GM23338 (cell line): ENCODE measurements at regions not wholly inside any gene's neighbourhood (a gene's known extent, or its start where the extent isn't known, plus 50 kb on each side); places are given as distances from the start of the nearest gene placed in this dataset.

Experiments used
- ATAC-seq: fragments of 200-7000 bp; cut with Tn5 transposase; 3 replicates; pipeline ENCODE4 v1.9.1; 2020
- DNase-seq: peaks from one replicate; pipeline ENCODE4 v3.0.0-alpha.2; 2015; ENCODE audit warnings: low spot score
- H2AFZ ChIP-seq: fragments of 200-600 bp; sonication (generic); 2 replicates; pipeline ENCODE4 v1.8.0; 2016; ENCODE audit warnings: antibody characterized with exemption, mild to moderate bottlenecking, moderate library complexity
- H3F3A ChIP-seq: fragments of 200-600 bp; sonication (generic); replicated peaks from 2 replicates; pipeline ENCODE4 v1.8.0; 2017; ENCODE audit warnings: antibody characterized with exemption, mixed run types, low read depth
- H3K27ac ChIP-seq: fragments of 200-600 bp; sonication (generic); 2 replicates; pipeline ENCODE4 v1.6.1; 2016; ENCODE audit warnings: low read depth
- H3K27me3 ChIP-seq: fragments of 200-600 bp; sonication (generic); 2 replicates; pipeline ENCODE4 v1.8.0; 2016; ENCODE audit warnings: mild to moderate bottlenecking, mixed run types, moderate library complexity; ENCODE audit not compliant: insufficient read depth
- H3K36me3 ChIP-seq: fragments of 200-600 bp; sonication (generic); 2 replicates; pipeline ENCODE4 v1.8.0; 2016; ENCODE audit warnings: mild to moderate bottlenecking; ENCODE audit not compliant: insufficient read depth
- H3K4me1 ChIP-seq: fragments of 200-600 bp; sonication (generic); 2 replicates; pipeline ENCODE4 v1.8.0; 2016; ENCODE audit warnings: mild to moderate bottlenecking, moderate library complexity; ENCODE audit not compliant: insufficient read depth
- H3K4me2 ChIP-seq: fragments of 200-600 bp; sonication (generic); 2 replicates; pipeline ENCODE4 v1.7.1; 2017; ENCODE audit warnings: mixed run types
- H3K4me3 ChIP-seq: fragments of 200-600 bp; sonication (generic); 2 replicates; pipeline ENCODE4 v1.6.1; 2016; ENCODE audit warnings: mixed run types
- H3K79me2 ChIP-seq: fragments of 200-600 bp; sonication (generic); replicated peaks from 2 replicates; pipeline ENCODE4 v1.8.0; 2017; ENCODE audit warnings: mild to moderate bottlenecking; ENCODE audit not compliant: insufficient read depth
- H3K9me2 ChIP-seq: fragments of 200-600 bp; sonication (generic); 2 replicates; pipeline ENCODE4 v1.8.0; 2017; ENCODE audit not compliant: insufficient read depth
- H4K20me1 ChIP-seq: fragments of 200-600 bp; sonication (generic); replicated peaks from 2 replicates; pipeline ENCODE4 v1.8.0; 2017; ENCODE audit warnings: mild to moderate bottlenecking; ENCODE audit not compliant: insufficient read depth
- H3K27ac Mint-ChIP-seq: 2 replicates; pipeline ENCODE4 v1.8.0; 2020; ENCODE audit warnings: inconsistent platforms, mild to moderate bottlenecking, moderate library complexity, mixed read lengths
- H3K27me3 Mint-ChIP-seq: 3 replicates; pipeline ENCODE4 v1.8.0; 2022; ENCODE audit warnings: low read depth, mild to moderate bottlenecking, moderate library complexity, mixed read lengths, inconsistent platforms; ENCODE audit not compliant: insufficient read depth, poor library complexity
- H3K36me3 Mint-ChIP-seq: 3 replicates; pipeline ENCODE4 v1.8.0; 2021; ENCODE audit warnings: low read depth, mild to moderate bottlenecking, inconsistent platforms, moderate library complexity, mixed read lengths
- H3K4me1 Mint-ChIP-seq: 3 replicates; pipeline ENCODE4 v1.8.0; 2020; ENCODE audit warnings: mild to moderate bottlenecking, inconsistent platforms, mixed read lengths
- H3K4me3 Mint-ChIP-seq: 3 replicates; pipeline ENCODE4 v1.8.0; 2021; ENCODE audit warnings: moderate library complexity, mild to moderate bottlenecking, inconsistent platforms, mixed read lengths
- H3K9me3 Mint-ChIP-seq: 3 replicates; pipeline ENCODE4 v1.8.0; 2020; ENCODE audit warnings: moderate library complexity, mild to moderate bottlenecking, inconsistent platforms, mixed read lengths
- CTCF ChIP-seq, 2 experiments: fragments of 200-600 bp in 1 of 2; sonication (generic) in 1 of 2; conservative IDR thresholded peaks; 2 replicates each; pipeline versions ENCODE4 v1.5.1 to v1.6.1; 2016 to 2017; ENCODE audit warnings: antibody characterized with exemption in 2 of 2, low read depth in 2 of 2, mild to moderate bottlenecking in 2 of 2, moderate library complexity in 1 of 2
- ETS1 ChIP-seq: IDR thresholded peaks from 2 replicates; pipeline ENCODE4 v1.6.1; 2016; ENCODE audit warnings: antibody characterized with exemption
- POLR2AphosphoS5 ChIP-seq: IDR thresholded peaks from 2 replicates; pipeline ENCODE4 v1.6.1; 2016; ENCODE audit warnings: antibody characterized with exemption, low read depth
- ZNF462 ChIP-seq: fragments of 250-450 bp; sonication (Bioruptor Pico); IDR thresholded peaks from 2 replicates; pipeline ENCODE4 v1.5.0; 2020; ENCODE audit warnings: mild to moderate bottlenecking, moderate library complexity

DNA sequence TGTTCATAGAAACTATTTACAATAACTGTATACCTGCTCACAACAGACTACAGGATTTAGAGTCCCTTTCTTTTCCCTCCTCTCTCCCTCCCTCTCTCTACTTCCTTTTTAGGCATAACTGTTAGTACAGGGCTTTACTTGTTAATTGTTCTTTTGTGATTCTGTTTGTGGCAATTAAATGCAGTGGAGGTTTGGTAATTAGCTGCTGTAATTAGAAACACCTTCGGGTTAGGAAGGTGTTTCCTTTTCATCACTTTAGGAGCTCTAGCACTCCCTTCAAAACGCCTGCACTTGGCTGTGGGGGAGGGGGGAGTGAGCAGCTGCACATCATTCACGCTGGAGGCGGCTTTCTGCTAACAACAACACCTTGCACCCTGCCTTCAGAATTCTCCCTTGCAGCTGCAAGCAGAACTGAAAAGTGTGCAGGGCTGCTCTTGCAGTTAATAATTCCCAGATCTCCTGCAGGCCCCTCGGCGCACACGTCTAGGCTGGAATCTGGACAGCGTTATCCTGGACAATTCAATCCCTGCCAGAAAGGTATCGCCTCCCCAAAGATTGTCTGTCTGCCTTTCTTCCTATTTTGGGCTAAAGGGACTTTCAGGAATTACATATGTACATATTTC is 242.6 kb upstream of the RGMA start (continued):
- no peak for TF ChIP-seq ZNF462 (CRISPR knock-in tag)

GRCh38 chr15:93330912-93331544 is 242.0 kb upstream of the RGMA start:
- H3K4me1 ChIP-seq = peaks cover 53% of the 10 kb centered on the region
- H3K4me1 Mint-ChIP-seq = peaks cover 72% of the 10 kb centered on the region
- H3K4me3 ChIP-seq = peak overlapping the region; percentile 44
- TF ChIP-seq CTCF (conservative IDR thresholded peaks at IDR 0.05; ENCODE audit: low read depth in 2 of 2) = peak; percentile 13 to 58; a peak in 3 of 4 replicates
- no peak for TF ChIP-seq POLR2AphosphoS5
- no peak for TF ChIP-seq ETS1
- H3F3A ChIP-seq = no peaks in the 10 kb centered on the region
- H3K9me3 Mint-ChIP-seq = peaks cover 8% of the 10 kb centered on the region; the same call in 2 of the 3 replicates
- peaks cover 62% of the 10 kb centered on the region for H3K27me3 ChIP-seq
- H4K20me1 ChIP-seq = no peaks in the 10 kb centered on the region
- DNase-seq (peak; percentile 64), ATAC-seq (peak; percentile 33)
- peak overlapping the region; percentile 71 for H3K4me3 Mint-ChIP-seq
- H3K27ac ChIP-seq = no peak overlapping the region
- 0 out of 2 replicates have a peak, but pooled peaks cover 3% of the 10 kb centered on the region for H3K9me2 ChIP-seq
- no peak overlapping the region for H3K27ac Mint-ChIP-seq
- H3K79me2 ChIP-seq = no peaks in the 10 kb centered on the region
- H3K36me3 Mint-ChIP-seq = peaks cover 7% of the 10 kb centered on the region; the same call in 2 of the 3 replicates
- H3K27me3 Mint-ChIP-seq = peaks cover 52% of the 10 kb centered on the region
- H2AFZ ChIP-seq = no peak overlapping the region
- H3K4me2 ChIP-seq = peak overlapping the region; percentile 74
- H3K36me3 ChIP-seq = no peaks in the 10 kb centered on the region
